A204.1 (cell line): ENCODE measurements at regions not wholly inside any gene's neighbourhood (a gene's known extent, or its start where the extent isn't known, plus 50 kb on each side); places are given as distances from the start of the nearest gene placed in this dataset.
"Not testable (repeated sequence)": the region's sequence is repeated elsewhere in the genome, so short reads cannot be mapped to it uniquely, and the experiment has no call there.

ENCODE experiments used
- FAIRE-seq: peaks from 2 replicates; lab custom pipeline; 2012; peaks lifted over from hg19 to GRCh38; lab: Jason Lieb, UNC

DNA sequence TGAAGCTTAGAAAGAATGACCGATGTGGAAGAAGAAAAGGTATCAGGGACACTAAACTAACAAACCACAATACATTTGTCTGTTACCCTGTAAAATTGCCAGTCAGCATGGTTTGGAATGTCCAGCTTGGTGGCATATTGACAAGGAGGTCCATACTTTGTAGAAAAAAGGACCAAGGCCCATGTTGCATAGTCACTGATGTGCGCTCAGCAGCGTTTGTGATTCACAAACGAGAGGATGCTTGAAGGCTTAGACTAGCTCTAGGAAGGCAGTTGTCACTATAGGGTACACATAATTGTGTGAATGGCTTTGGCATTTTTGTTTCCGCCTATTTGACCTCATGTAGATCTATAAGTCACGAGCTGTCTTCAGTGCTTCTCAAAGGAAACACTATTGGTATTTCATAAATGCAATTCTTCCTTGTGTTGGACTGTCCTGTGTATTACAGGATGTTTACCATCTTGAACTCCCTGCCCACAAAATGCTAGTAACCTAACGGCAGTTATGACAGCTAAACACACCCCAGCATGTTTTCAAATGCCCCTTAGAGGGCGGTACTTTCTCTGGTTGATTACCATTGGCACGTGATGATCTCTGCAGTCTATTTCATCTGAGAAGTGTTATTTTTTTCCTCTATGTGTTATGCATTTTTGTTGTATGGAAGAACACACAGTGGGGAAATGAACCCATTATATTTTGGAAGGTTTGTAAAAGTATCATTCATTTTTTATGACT is 304.2 kb downstream of the CYRIA start:
- FAIRE-seq = no peak

DNA sequence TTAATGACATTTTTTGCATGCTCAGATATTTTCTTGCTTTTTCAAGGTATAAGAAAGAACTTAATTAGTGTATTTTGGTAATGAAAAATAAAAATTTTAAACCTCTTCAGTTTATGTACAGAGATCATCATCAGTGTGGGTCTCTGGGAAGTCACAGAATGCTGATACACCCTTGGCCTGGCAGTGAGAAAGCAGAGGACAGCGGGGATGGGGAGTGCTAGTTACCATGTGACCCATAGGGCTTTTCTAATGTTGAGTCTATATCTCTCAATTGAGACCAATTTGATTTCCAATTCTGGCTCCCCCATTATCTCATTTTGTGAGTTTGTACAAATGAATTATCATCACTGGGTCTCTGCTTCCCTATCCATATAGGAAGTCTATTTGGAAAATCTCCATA is 305.7 kb downstream of the CYRIA start:
- FAIRE-seq = no peak

DNA sequence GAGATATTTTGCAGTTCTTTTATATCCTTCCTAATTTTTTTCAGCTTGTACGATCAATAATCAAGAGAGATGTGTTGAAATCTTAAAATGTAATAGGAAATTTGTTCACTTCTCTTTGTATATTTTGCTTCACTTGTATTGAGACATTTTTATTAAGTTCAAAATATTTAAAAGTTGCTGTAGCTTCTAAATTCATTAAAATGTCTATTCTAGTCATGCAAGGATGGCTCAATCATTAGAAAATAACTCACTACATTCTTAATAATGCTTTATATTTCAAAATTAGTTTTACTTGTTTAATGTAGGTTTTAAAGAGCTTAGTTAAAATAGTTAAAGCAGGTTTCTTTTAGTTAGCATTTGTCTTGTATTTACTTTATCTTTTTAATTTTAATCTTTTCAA is 308.4 kb downstream of the CYRIA start:
- no peak for FAIRE-seq

DNA sequence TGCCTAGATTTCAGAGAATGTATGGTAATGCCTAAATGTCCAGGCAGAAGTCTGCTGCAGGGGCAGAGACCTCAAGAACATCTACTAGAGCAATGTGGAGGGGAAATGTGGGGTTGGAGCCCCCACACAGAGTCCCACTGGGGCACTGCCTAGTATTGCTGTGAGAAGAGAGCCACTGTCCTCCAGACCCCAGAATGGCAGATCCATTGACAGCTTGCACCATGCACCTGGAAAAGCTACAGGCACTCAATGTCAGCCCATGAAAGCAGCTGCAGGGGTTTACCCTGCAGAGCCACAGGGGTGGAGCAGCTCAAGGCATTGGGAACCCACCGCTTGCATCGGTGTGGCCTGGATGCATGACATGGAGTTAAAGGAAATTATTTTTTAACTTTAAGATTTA is 314.1 kb downstream of the CYRIA start:
- no peak for FAIRE-seq

DNA sequence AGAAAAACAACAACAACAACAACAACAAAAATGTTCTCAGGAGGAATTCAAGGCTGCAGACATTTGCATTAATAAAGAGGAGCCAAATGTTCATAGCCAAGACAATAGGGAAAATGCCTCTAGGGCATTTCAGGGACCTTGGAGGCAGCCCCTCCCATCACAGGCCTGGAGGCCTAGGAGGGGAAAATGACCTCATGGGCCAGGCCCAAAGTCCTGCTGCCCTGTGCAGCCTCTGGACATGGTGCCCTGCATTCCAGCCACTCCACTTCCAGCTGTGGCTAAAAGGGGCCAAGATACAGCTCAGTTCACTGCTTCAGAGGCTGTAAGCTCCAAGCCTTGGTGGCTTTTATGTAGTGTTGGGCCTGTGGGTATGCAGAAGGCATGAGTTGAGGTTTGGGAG is 314.5 kb downstream of the CYRIA start:
- no peak for FAIRE-seq

DNA sequence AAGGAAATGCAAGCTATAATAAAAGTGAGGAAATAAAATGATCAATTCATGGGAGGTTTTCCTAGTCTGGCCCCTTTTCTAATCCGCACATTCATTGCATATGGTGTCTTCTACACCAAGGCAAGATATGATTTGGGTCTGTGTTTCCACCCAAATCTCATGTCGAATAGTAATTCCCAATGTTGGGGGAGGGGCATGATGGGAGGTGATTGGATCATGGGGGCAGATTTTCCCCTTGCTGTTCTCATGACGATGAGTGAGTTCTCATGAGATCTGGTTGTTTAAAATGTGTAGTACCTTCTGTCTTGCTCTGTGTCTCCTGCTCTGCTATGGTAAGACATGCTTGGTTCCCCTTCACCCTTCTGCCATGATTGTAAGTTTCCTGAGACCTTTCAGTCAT is 315.4 kb downstream of the CYRIA start:
- FAIRE-seq = no peak

DNA sequence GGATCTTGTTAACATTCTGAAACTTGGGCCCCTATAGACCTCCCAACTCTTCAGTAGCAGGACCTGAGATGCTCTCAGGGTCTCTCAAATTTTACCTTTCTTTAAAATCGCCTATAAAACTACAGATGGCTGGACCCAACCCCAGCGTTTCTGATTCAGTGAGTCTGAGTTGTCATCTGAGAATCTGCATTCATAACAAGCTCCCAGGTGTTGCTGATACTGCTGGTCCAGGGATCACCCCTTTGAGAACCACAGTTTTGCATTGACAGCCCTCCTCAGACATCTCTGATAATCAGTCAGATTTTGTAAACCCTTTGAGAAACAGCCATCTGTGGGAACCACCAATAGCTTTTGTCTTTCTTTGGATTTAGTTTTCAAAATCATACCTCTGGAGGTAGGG is 315.8 kb downstream of the CYRIA start:
- no peak for FAIRE-seq

DNA sequence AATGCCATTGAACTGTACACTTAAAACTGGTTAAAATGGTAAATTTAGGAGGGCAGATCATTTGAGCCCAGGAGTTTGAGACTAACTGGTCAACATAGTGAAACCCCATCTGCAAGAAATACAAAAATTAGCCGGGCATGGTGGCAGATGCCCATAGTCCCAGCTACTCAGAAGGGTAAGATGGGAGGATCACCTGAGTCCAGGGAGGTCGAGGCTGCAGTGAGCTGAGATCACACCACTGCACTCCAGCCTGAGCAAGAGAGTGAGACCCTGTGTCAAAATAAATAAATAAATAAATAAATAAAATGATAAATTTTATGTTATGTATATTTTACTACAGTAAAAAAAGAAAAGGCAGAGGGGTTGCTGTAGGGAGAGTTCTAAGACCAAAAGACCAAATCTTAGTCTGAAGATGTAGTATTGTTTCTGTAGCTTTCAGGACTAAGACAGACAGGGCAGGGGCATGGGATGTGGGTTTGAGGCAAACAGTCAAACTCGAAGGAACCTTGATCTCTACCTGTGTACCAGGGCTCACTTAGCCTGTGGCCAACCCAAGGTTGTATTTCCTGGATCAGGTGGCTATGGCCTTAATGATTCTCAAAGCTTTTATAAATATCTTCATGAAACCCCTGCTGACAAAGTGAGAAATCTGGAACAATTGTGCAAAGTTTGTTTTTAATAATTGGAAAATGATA is 316.7 kb downstream of the CYRIA start:
- FAIRE-seq = no peak

DNA sequence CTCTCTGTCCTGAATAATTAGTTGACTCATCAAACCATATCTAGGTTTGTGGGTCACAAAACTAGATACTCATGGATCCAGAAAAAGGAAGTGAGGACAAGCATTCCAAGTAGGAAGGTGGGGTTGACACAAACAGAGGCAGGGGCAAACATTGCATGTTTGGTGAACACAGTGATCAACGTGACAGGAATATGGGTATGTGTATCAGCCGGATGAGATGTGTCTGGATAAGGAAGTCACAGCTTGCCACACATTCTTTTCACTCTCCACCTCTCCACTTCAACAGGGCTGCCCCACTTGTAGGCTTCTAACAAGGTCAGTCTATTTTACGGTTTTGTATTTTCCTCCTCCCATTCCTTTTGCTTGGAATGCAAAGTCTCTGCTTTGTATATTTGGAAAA is 319.0 kb downstream of the CYRIA start:
- FAIRE-seq = no peak

DNA sequence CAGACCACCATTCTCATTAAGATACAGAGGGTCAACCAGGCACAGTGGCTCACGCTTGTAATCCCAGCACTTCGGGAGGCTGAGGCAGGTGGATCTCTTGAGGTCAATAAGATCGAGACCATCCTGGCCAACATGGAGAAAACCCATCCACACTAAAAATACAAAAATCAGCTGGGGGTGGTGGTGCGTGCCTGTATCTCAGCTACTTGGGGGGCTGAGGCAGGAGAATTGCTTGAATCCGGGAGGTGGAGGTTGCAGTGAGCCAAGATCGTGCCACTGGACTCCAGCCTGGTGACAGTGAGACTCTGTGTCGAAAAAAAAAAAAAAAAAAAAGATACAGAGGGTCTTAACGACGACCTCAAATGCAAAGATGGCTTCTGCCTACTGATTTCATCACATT is 320.4 kb downstream of the CYRIA start:
- FAIRE-seq = not testable (repeated sequence)

DNA sequence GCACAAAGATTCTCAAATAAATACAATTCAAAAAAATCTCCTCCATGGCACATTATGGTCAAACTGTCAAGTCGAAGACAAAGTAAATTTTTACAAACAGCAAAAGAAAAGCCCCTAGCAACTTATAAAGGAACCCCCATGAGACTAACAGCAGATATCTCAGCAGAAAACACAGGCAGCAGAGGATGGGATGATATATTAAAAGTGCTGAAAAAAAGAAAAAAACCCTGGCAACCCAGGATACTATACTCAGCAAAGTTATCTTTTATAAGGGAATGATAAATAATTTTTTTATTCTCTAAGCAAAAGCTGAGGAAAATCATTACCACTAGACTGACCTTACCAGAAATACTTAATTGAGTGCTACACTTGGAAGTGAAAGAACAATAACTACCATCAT is 326.4 kb downstream of the CYRIA start:
- FAIRE-seq = no peak

DNA sequence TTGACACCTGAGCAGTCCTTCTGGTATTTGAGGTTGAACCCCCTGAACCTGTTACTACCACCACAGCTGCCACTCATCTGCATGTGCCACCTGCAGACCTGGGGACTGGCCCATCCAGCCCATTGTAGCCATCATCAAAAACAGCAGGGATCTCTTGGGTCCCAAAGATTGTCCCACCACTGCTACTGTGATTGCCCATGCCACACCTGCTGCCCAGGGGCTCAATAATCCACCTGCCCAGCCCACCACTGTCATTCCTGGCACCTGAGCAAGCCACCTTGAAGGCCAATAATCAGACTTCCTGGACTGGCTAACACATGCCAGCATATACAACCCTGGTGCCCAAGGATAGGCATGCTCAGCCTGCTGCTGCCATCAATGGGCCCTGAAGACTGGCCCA is 327.6 kb downstream of the CYRIA start:
- no peak for FAIRE-seq

DNA sequence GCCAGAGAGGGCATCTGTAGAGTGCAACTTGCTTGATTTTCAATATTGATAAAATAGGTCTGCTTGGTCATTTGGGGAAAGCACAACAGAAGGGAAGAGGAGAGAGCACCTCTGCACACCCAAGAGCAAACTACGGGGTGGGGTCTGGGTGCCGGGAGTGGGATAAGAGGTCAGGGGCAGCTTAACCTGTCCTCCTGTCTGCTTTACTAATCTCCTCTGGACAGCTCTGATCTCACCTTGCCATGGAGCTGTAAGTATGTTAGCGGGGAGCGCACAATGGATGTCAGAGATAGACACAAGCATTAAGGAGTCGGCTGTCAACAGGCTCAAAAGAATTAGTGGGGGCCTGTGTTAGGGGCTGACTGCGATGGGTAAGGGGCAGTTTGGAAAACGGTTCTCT is 328.7 kb downstream of the CYRIA start:
- FAIRE-seq = no peak

DNA sequence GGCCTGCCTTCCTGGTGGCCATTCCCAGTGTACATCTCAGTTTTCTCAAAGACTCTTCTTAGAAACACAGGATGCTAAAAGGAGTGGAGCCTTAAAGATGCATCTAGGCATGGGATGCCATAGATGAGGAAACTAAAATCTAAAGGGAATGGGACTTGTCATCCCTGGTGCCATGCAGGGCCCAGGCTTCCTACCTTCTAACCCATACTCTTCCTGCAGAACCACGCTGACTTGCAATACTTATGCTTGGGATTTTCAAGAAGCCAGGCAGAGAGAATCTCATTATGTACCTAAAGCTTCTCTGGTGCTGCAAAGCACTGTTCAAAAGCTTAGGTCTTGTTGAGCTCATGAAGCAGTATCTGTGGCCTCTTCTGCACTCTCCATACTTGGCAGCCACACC is 329.1 kb downstream of the CYRIA start:
- FAIRE-seq = no peak

DNA sequence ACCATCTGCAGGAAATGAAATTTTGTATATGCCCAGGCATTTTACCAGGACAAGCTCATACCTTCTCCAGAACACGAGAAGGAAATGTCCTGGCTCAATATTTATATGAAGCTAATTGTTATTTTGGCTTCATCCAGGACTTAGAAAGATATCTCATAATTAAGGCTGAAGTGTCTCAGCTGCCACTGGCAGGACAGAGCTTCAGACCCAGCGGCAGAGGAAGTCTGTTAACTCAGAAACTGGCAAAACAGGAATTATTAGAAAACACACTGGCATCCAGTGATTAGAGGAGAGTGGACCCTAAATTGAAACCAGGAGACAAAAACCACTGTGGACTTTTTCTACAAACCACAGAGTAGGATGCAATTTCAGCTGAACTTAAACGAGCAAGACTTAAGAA is 329.7 kb downstream of the CYRIA start:
- no peak for FAIRE-seq

DNA sequence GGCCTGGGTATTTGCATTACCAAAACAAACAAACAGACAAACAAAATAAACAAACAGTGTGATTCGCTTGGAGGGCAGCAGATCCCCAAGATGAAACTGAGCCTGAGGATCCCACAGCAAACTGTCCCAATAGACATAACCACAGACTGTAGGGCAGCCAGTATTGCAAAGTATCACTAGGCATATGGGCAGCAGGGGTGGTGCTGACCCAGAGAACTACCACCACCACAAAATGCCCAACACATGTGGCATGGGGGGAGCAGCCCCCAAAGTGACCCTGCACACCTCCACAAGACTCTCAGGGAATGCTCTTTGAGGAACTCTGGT is 330.1 kb downstream of the CYRIA start:
- no peak for FAIRE-seq

DNA sequence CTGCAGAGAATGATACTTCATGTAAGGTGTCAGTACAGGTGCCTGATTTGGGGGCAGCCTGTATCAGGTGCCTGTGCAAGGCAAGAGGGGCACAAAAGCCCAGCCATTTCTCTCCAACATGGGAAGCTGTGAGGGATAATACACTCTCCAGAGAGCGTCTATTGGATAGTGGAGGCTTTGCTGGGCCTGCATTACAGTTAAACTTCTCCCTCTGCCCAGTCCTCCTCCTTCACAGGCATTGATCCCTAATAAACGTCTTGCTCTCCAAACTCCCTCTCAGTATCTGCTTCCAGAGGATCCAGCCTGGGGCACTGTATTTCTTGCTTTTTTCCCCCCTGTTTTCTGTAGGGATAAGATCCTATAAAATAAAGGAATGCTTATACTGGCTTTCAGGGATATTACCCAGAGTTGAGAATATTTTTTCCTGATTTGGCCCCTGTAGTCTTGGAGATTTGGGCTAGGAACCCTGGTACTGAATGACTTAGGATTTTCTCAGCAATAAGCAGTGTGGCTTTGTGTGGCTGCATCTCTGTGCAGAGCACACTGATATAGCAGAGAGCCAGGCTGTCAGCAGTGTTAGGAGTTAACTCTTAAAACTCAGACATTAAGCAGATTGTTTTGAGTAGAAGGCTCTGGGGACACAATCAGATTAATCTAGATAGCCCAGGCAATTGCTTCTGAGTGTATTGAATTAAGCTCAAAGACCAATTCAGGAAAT is 330.6 kb downstream of the CYRIA start:
- no peak for FAIRE-seq

DNA sequence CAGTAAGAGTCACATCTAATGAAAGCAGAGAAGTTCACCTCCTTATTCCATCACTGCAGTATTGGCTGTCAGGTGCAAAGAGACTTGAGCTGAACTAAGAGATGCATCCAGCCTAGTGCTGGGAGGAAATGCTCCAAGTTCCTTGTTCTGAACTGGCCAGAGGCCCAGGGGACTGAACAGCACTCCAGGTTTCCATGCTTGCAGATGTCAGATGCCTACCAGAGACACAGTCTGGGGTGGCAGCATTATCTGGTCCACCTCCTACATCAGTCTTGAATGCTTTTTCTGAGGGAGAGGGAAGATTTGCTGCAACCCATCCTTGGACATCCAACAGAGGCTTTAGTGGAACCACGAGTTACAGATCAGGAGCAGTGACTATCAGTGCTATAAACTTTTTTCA is 331.3 kb downstream of the CYRIA start:
- no peak for FAIRE-seq

DNA sequence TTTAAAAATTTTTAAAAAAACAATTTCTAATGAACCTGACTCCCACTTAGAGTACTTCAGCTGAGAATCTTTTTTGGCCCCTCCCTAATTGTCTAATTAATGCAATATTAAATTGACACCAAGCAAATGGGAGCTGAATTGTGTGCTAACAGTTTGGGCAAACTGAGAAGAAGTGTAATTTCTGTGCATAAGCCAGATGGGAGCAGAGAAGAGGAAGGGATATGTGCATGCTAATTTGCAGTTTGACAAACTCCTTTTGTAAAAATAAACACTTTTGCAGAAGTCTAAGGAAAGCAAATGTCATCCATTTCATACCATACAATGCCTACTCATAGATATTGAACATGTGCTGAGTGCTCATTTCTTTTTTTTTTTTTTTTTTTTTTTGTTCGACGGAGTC is 332.0 kb downstream of the CYRIA start:
- no peak for FAIRE-seq

DNA sequence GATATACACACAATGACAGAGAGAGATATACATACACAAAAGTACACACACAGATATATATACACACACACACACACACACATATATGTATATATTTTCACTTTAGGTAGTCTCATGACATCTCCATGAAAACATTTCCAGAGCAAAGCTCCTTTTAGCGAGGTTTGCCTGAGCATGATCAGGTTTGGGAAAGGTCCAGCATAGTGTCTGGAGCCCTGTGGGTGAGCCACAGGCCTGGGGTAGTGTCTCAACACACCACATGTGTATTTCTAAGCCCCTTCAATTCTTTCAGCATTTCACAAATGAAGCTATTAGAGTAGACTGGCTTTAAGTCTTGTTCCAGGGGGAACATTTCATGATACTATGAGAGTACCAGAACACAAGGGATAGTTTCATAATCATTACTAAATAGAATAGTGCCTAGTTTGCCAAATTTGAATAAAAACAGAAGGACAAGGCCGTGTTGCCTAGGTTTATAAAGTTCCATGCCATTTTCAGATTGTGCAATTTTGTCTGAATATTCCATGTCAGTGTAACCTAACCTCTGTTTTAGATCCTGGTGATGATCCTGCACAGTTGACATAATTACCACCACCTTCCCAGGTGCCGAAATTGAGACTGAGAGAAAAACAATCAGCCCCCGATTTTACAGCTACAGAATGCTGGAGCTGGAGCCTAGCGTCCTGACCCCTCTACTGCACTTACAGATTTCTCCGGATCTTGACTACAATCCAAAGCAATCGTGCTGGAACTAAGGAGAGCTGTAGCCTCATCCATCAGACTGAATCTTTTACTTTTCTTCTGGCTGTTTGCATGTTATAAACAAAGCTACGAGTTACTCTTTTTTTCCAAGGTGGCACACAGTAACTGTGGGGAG is 332.7 kb downstream of the CYRIA start:
- FAIRE-seq = no peak

DNA sequence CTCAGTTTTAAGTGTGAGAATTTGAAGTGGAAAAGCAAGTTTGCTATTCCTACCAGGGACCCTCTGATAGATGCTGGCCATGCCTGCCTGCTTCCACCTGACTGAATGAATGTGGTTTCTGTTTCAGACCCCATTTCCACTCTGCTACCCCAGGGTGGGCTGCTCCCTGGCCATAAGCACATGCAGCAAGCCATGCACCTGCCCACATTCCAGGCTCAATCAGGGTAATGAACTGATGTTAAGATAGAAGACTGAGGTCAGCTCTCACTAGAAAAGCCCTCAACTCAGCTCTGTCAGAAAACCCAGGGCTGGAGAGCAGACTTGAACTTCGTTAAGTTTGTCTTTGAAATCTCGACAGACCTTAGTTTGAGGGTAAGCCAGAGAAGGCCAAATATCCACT is 333.9 kb downstream of the CYRIA start:
- no peak for FAIRE-seq

DNA sequence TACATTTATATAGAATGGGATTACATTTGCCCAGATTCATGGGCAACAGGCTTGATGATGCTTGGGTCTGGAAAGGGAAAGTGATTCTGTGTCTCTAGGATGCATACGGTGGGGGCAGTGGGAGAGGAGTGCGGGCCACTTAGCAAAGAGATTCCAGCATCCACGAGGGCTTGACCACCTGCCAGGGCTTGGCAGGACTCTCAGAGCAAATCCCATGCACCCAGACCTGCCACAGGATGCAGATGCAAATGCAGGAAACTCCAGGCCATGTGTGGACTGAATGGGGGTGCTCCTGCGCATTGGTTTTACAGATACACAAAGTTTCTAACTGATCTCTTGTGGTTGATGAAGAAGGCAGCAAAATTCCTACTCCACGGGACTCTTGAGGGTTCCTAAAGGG is 334.7 kb downstream of the CYRIA start:
- no peak for FAIRE-seq

DNA sequence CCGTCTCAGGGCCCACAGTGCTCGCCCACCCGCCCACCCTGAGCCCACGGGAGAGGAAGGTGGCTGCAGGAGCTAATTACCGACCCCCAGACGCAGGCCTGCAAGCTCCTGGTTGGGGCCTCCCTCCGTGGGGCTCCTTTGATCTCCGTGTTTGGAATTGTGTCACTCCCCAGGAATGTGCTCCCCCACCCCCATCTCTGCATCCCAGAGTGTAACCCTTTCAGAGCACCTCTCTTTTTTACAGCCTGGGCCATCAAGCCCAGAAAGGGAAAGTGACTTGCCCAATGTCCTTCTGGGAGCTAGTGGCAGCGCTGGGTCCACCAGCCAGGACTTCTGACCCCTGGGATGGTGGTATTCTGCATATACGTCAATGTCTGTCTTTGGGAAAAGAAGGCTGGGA is 335.1 kb downstream of the CYRIA start:
- FAIRE-seq = no peak
